Lower leg skin (tissue), 3 donors: ENCODE measurements at regions not wholly inside any gene's neighbourhood (a gene's known extent, or its start where the extent isn't known, plus 50 kb on each side); places are given as distances from the start of the nearest gene placed in this dataset.
"Not testable (repeated sequence)": the region's sequence is repeated elsewhere in the genome, so short reads cannot be mapped to it uniquely, and the experiment has no call there.

Experiments used
- POLR2A ChIP-seq, 2 donors: fragments of 450-650 bp; IDR thresholded peaks; one replicate each; pipeline ENCODE4 v1.6.1; 2016 to 2017; ENCODE audit warnings: antibody characterized with exemption in 2 of 2, mild to moderate bottlenecking in 1 of 2, moderate library complexity in 1 of 2
- TF ChIP-seq, protein P1 (sequence below), 3 donors: fragments of 450-650 bp; IDR thresholded peaks; one replicate each; pipeline ENCODE4 v1.5.1; 2016; ENCODE audit warnings: antibody characterized with exemption in 3 of 3, mild to moderate bottlenecking in 3 of 3, moderate library complexity in 2 of 3

DNA sequence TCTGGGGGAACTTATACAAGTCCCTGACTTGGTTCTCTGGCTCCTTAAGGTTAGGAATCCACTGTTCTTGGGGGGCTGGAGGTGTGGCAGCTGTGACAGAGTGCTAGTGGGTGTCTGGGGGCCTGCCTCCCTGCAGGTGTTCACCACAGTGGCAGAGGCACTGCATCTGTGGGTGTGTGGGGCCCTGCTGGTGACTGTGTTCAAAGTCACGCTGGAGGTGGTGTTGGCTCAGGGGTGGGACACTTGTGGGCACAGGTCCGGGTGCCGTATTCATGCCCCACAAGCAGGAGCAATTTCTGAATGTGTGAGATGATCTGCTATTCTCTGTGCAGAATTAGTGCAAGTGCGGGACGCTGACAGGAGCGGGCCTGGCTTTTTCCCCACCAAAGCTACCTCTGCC lies 152.5 kb downstream of the POTEB start:
- TF ChIP-seq, protein P1, sequence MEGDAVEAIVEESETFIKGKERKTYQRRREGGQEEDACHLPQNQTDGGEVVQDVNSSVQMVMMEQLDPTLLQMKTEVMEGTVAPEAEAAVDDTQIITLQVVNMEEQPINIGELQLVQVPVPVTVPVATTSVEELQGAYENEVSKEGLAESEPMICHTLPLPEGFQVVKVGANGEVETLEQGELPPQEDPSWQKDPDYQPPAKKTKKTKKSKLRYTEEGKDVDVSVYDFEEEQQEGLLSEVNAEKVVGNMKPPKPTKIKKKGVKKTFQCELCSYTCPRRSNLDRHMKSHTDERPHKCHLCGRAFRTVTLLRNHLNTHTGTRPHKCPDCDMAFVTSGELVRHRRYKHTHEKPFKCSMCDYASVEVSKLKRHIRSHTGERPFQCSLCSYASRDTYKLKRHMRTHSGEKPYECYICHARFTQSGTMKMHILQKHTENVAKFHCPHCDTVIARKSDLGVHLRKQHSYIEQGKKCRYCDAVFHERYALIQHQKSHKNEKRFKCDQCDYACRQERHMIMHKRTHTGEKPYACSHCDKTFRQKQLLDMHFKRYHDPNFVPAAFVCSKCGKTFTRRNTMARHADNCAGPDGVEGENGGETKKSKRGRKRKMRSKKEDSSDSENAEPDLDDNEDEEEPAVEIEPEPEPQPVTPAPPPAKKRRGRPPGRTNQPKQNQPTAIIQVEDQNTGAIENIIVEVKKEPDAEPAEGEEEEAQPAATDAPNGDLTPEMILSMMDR (IDR thresholded peaks at IDR 0.05) = not testable (repeated sequence)
- not testable (repeated sequence) for TF ChIP-seq POLR2A (IDR thresholded peaks at IDR 0.05)
